HCT116 (cell line): ENCODE measurements at regions not wholly inside any gene's neighbourhood (a gene's known extent, or its start where the extent isn't known, plus 50 kb on each side); places are given as distances from the start of the nearest gene placed in this dataset.

ENCODE experiments used
- ATAC-seq: fragments of 200-7000 bp; cut with Tn5 transposase; 2 replicates; pipeline ENCODE4 v1.9.1; 2020; ENCODE audit warnings: mild to moderate bottlenecking, moderate library complexity
- BruUV-seq: library from RNA; stranded (reverse); fragments of 400-500 nt; replicated peaks from 2 replicates; lab custom pipeline; 2021; lab: Mats Ljungman, UMichigan
- CTCF ChIA-PET: fragments of 300-600 bp; sonication (Branson Sonifier 250); formaldehyde crosslinking; loops from one replicate; lab custom pipeline; 2021; ENCODE audit warnings: antibody characterized with exemption; lab: Charles Lee
- POLR2A ChIA-PET: fragments of 300-600, 350-600 bp; sonication (Branson Sonifier 250); formaldehyde crosslinking; loops from one replicate; lab custom pipeline; 2021; ENCODE audit warnings: antibody characterized with exemption; lab: Charles Lee
- RAD21 ChIA-PET, 2 experiments: fragments of 300-600 bp; sonication (Branson Sonifier 250); formaldehyde crosslinking; loops; one replicate each; lab custom pipeline; 2023; ENCODE audit warnings: low total read pairs in 2 of 2; ENCODE audit not compliant: uncharacterized antibody in 2 of 2, unreplicated experiment in 2 of 2, low non-redundant PET in 1 of 2; lab: Charles Lee
- DNase-seq: peaks from one replicate; pipeline ENCODE4 v3.0.0-alpha.2; 2010; ENCODE audit warnings: low read depth, low spot score
- H2AFZ ChIP-seq: fragments of 200-600 bp; shearing (Covaris generic), sonication (generic); 2 replicates; pipeline ENCODE4 v1.6.1; 2017; ENCODE audit warnings: low read depth, mixed run types, mixed read lengths, antibody characterized with exemption, low read length; ENCODE audit not compliant: poor library complexity, severe bottlenecking
- H3K27ac ChIP-seq: 2 replicates; pipeline ENCODE4 v1.5.1; 2012; ENCODE audit warnings: low read depth, low read length
- H3K27me3 ChIP-seq: fragments of 200-600 bp; sonication (generic); 2 replicates; pipeline ENCODE4 v1.6.1; 2016; ENCODE audit warnings: mixed run types, low read length, mixed read lengths; ENCODE audit not compliant: insufficient read depth
- H3K36me3 ChIP-seq, 2 experiments: fragments of 200-500 bp in 1 of 2; fragments of 200-600 bp in 1 of 2; sonication (Bioruptor generic) in 1 of 2; sonication (generic) in 1 of 2; 2 replicates each; pipeline versions ENCODE4 v1.5.1 to v1.6.1; 2014 to 2016; ENCODE audit warnings: low read length in 2 of 2, inconsistent platforms in 1 of 2, mixed read lengths in 1 of 2, mixed run types in 1 of 2; ENCODE audit not compliant: insufficient read depth in 2 of 2, control insufficient read depth in 1 of 2
- H3K4me1 ChIP-seq, 2 experiments: fragments of 200-600 bp in 1 of 2; sonication (generic) in 1 of 2; 2 replicates each; pipeline versions ENCODE4 v1.5.1 to v1.6.1; 2012 to 2017; ENCODE audit warnings: low read length in 2 of 2, inconsistent platforms in 1 of 2, mild to moderate bottlenecking in 1 of 2, mixed read lengths in 1 of 2, mixed run types in 1 of 2, moderate library complexity in 1 of 2; ENCODE audit not compliant: insufficient read depth in 2 of 2, control insufficient read depth in 1 of 2
- H3K4me2 ChIP-seq: fragments of 200-600 bp; sonication (generic); 2 replicates; pipeline ENCODE4 v1.6.1; 2017; ENCODE audit warnings: mixed run types, low read length, mixed read lengths
- H3K4me3 ChIP-seq, 2 experiments: fragments of 200-600 bp in 1 of 2; sonication (generic) in 1 of 2; replicated peaks in 1 of 2; 2 replicates each; pipeline ENCODE4 v1.5.1; 2011 to 2016; ENCODE audit warnings: low read length in 2 of 2, control low read depth in 1 of 2, low read depth in 1 of 2, mild to moderate bottlenecking in 1 of 2, mixed read lengths in 1 of 2, mixed run types in 1 of 2
- H3K79me2 ChIP-seq: fragments of 200-600 bp; sonication (generic); 2 replicates; pipeline ENCODE4 v1.6.1; 2017; ENCODE audit warnings: mild to moderate bottlenecking, mixed run types, low read length, moderate library complexity, mixed read lengths; ENCODE audit not compliant: insufficient read depth
- H3K9ac ChIP-seq: fragments of 200-600 bp; sonication (generic); 2 replicates; pipeline ENCODE4 v1.6.1; 2016; ENCODE audit warnings: low read length, mixed read lengths
- H3K9me2 ChIP-seq: fragments of 200-600 bp; sonication (generic), shearing (Covaris generic); 2 replicates; pipeline ENCODE4 v1.6.1; 2017; ENCODE audit warnings: mixed run types, mild to moderate bottlenecking, moderate library complexity; ENCODE audit not compliant: insufficient read depth
- H3K9me3 ChIP-seq, 2 experiments: fragments of 200-500 bp in 1 of 2; fragments of 200-600 bp in 1 of 2; sonication (Bioruptor generic) in 1 of 2; sonication (generic) in 1 of 2; 2 replicates each; pipeline ENCODE4 v1.6.1; 2014 to 2017; ENCODE audit warnings: low read length in 2 of 2, mixed read lengths in 2 of 2, inconsistent platforms in 1 of 2, low read depth in 1 of 2, mild to moderate bottlenecking in 1 of 2, mixed run types in 1 of 2, moderate library complexity in 1 of 2; ENCODE audit not compliant: control insufficient read depth in 1 of 2, insufficient read depth in 1 of 2
- H4K20me1 ChIP-seq: fragments of 200-600 bp; sonication (generic), shearing (Covaris generic); 2 replicates; pipeline ENCODE4 v1.6.1; 2017; ENCODE audit warnings: mixed run types, mild to moderate bottlenecking, moderate library complexity; ENCODE audit not compliant: insufficient read depth
- CEBPB ChIP-seq: IDR thresholded peaks from 2 replicates; pipeline ENCODE4 v1.6.1; 2012; ENCODE audit warnings: low read depth
- ELF1 ChIP-seq: IDR thresholded peaks from 2 replicates; pipeline ENCODE4 v1.6.1; 2012; ENCODE audit warnings: low read depth, borderline replicate concordance
- EZH2 ChIP-seq: fragments of 200-600 bp; sonication (generic); IDR thresholded peaks from 2 replicates; pipeline ENCODE4 v1.6.1; 2017; ENCODE audit warnings: antibody characterized with exemption, mixed run types
- EZH2phosphoT487 ChIP-seq: fragments of 200-600 bp; IDR thresholded peaks from 2 replicates; pipeline ENCODE4 v1.6.1; 2018; ENCODE audit warnings: antibody characterized with exemption, borderline replicate concordance
- JUND ChIP-seq: IDR thresholded peaks from 2 replicates; pipeline ENCODE4 v1.6.1; 2012
- POLR2A ChIP-seq: IDR thresholded peaks from 2 replicates; pipeline ENCODE4 v1.7.0; 2011; ENCODE audit warnings: borderline replicate concordance; ENCODE audit not compliant: insufficient read depth, insufficient read length; ENCODE audit errors: extremely low read depth
- SP1 ChIP-seq: IDR thresholded peaks from 2 replicates; pipeline ENCODE4 v1.6.1; 2012; ENCODE audit warnings: low read depth
- YY1 ChIP-seq: IDR thresholded peaks from 2 replicates; pipeline ENCODE4 v1.6.1; 2011; ENCODE audit warnings: low read length, low read depth, moderate library complexity, mild to moderate bottlenecking; ENCODE audit not compliant: insufficient replicate concordance; ENCODE audit errors: extremely low read depth
- intact Hi-C: fragments of 100-400 bp; cut with micrococcal nuclease; formaldehyde crosslinking; loops from 2 replicates; pipeline ENCODE4 v1.10.0; 2022
- TF ChIP-seq, protein P1 (sequence below), 3 experiments: fragments of 200-600 bp in 1 of 3; sonication (generic) in 1 of 3; IDR thresholded peaks in 2 of 3; conservative IDR thresholded peaks in 1 of 3; 2 replicates each; pipeline ENCODE4 v1.5.1; 2012 to 2017; ENCODE audit warnings: low read depth in 2 of 3, low read length in 2 of 3, antibody characterized with exemption in 1 of 3, borderline replicate concordance in 1 of 3, control low read depth in 1 of 3, mild to moderate bottlenecking in 1 of 3, mixed read lengths in 1 of 3, mixed run types in 1 of 3, moderate library complexity in 1 of 3; ENCODE audit not compliant: insufficient read depth in 1 of 3

DNA sequence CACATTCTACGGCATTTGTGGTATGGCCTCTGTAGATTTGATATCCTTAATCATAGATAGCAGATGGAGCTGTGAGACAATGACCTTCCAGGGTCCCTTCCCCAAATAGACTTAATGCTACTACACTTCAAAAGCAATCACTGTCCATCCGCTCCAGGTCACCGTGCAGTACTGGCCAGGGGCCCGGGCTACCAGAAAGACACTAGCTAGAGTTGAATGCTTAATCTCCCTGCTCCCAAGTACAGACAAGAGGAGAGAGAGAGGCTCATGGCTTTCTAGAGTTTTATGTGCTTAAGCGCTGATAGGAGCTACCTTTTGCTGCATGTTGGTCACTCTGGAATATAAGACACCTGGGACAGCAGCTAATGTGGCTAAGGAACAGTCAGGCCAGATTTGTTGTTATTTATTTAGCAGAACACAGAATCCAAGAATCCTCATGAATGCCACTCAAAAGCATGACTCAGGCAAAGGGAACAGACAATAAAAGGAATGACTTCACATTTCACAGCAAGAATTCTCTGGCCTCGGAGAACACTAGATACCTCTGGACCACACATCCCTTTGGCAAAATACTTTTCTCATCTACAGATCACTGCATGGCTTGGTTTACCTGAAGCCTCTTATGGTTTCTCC lies 165.0 kb downstream of the LACC1 start:
- Histone ChIP-seq H3K4me3 (no peak overlapping the region), H3K27ac (no peak overlapping the region), H3K79me2 (no peaks in the 10 kb centered on the region), H3K9me2 (no peaks in the 10 kb centered on the region), H3K4me1 (no peaks in the 10 kb centered on the region), H3K9ac (no peak overlapping the region), H3K36me3 (no peaks in the 10 kb centered on the region), H2AFZ (no peak overlapping the region), H4K20me1 (no peaks in the 10 kb centered on the region), H3K4me2 (no peak overlapping the region), H3K9me3 (no peaks in the 10 kb centered on the region), H3K27me3 (no peaks in the 10 kb centered on the region)
- DNase-seq (no peak), ATAC-seq (no peak)
- CTCF ChIA-PET: no interaction called here
- POLR2A ChIA-PET: no interaction called here
- RAD21 ChIA-PET: no interaction called here
- no peak for TF ChIP-seq ELF1
- TF ChIP-seq JUND: no peak
- no peak for TF ChIP-seq EZH2phosphoT487
- TF ChIP-seq YY1: no peak
- TF ChIP-seq SP1: no peak
- no peak for TF ChIP-seq POLR2A
- TF ChIP-seq, protein P1, sequence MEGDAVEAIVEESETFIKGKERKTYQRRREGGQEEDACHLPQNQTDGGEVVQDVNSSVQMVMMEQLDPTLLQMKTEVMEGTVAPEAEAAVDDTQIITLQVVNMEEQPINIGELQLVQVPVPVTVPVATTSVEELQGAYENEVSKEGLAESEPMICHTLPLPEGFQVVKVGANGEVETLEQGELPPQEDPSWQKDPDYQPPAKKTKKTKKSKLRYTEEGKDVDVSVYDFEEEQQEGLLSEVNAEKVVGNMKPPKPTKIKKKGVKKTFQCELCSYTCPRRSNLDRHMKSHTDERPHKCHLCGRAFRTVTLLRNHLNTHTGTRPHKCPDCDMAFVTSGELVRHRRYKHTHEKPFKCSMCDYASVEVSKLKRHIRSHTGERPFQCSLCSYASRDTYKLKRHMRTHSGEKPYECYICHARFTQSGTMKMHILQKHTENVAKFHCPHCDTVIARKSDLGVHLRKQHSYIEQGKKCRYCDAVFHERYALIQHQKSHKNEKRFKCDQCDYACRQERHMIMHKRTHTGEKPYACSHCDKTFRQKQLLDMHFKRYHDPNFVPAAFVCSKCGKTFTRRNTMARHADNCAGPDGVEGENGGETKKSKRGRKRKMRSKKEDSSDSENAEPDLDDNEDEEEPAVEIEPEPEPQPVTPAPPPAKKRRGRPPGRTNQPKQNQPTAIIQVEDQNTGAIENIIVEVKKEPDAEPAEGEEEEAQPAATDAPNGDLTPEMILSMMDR (IDR thresholded peaks at IDR 0.05 in 2 of 3, conservative IDR thresholded peaks at IDR 0.05 in 1 of 3; ENCODE audit: borderline replicate concordance in 1 of 3, insufficient read depth in 1 of 3, low read depth in 2 of 3, low read length in 2 of 3): no peak
- TF ChIP-seq CEBPB: no peak
- TF ChIP-seq EZH2: no peak
- BruUV-seq: no TSS peak
- intact Hi-C loops: no loop called here
